ENCODE measurements at regions not wholly inside any gene's neighbourhood (a gene's known extent, or its start where the extent isn't known, plus 50 kb on each side); places are given as distances from the start of the nearest gene placed in this dataset.

- Histone ChIP-seq H3K79me2 (ENCODE audit: low read length) (no peaks in the 10 kb centered on the region), H3K27ac (ENCODE audit: low read length) (no peak overlapping the region), H3K36me3 (ENCODE audit: insufficient read depth, low read length) (no peaks in the 10 kb centered on the region), H3K9me3 (ENCODE audit: low read length) (no peaks in the 10 kb centered on the region), H3K27me3 (ENCODE audit: low read length) (no peaks in the 10 kb centered on the region), H3K9me2 (replicated peaks; ENCODE audit: insufficient read depth, low read length) (no peaks in the 10 kb centered on the region), H3K4me2 (ENCODE audit: low read depth, low read length, poor library complexity, severe bottlenecking) (no peak overlapping the region), H4K20me1 (ENCODE audit: insufficient read depth, low read depth, low read length) (no peaks in the 10 kb centered on the region), H2AFZ (ENCODE audit: low read length) (no peak overlapping the region), H3K4me3 (ENCODE audit: low read length) (no peak overlapping the region), H3K9ac (ENCODE audit: low read length) (no peak overlapping the region), H3K4me1 (ENCODE audit: low read length) (no peaks in the 10 kb centered on the region)
- DNase-seq: no peak
These were observed 701.5 kb upstream of the ID4 start for GRCh38 chr6:19135706-19136105.

- DNase-seq: no peak
These were observed 699.7 kb upstream of the ID4 start for GRCh38 chr6:19137505-19137904.

GRCh38 chr6:19142275-19142674 is 694.9 kb upstream of the ID4 start:
- H3K4me3 ChIP-seq (ENCODE audit: low read length): no peak overlapping the region
- no peaks in the 10 kb centered on the region for H4K20me1 ChIP-seq (ENCODE audit: insufficient read depth, low read depth, low read length)
- no peak overlapping the region for H3K9ac ChIP-seq (ENCODE audit: low read length)
- H3K79me2 ChIP-seq (ENCODE audit: low read length): no peaks in the 10 kb centered on the region
- H3K4me1 ChIP-seq (ENCODE audit: low read length): no peaks in the 10 kb centered on the region
- no peaks in the 10 kb centered on the region for H3K36me3 ChIP-seq (ENCODE audit: insufficient read depth, low read length)
- no peaks in the 10 kb centered on the region for H3K9me2 ChIP-seq (replicated peaks; ENCODE audit: insufficient read depth, low read length)
- H3K27me3 ChIP-seq (ENCODE audit: low read length): no peaks in the 10 kb centered on the region
- H2AFZ ChIP-seq (ENCODE audit: low read length): no peak overlapping the region
- no peak overlapping the region for H3K27ac ChIP-seq (ENCODE audit: low read length)
- H3K9me3 ChIP-seq (ENCODE audit: low read length): no peaks in the 10 kb centered on the region
- no peak for DNase-seq
- no peak overlapping the region for H3K4me2 ChIP-seq (ENCODE audit: low read depth, low read length, poor library complexity, severe bottlenecking)

More at GRCh38 chr6:19137505-19137904, 699.7 kb upstream of the ID4 start:
- Histone ChIP-seq H4K20me1 (ENCODE audit: insufficient read depth, low read depth, low read length) (no peaks in the 10 kb centered on the region), H3K27ac (ENCODE audit: low read length) (no peak overlapping the region), H3K27me3 (ENCODE audit: low read length) (no peaks in the 10 kb centered on the region), H3K9me2 (replicated peaks; ENCODE audit: insufficient read depth, low read length) (no peaks in the 10 kb centered on the region), H3K4me3 (ENCODE audit: low read length) (no peak overlapping the region), H3K79me2 (ENCODE audit: low read length) (no peaks in the 10 kb centered on the region), H3K36me3 (ENCODE audit: insufficient read depth, low read length) (no peaks in the 10 kb centered on the region), H3K4me1 (ENCODE audit: low read length) (no peaks in the 10 kb centered on the region), H3K9ac (ENCODE audit: low read length) (no peak overlapping the region), H3K9me3 (ENCODE audit: low read length) (no peaks in the 10 kb centered on the region), H3K4me2 (ENCODE audit: low read depth, low read length, poor library complexity, severe bottlenecking) (no peak overlapping the region), H2AFZ (ENCODE audit: low read length) (no peak overlapping the region)

- Histone ChIP-seq H3K79me2 (ENCODE audit: low read length) (no peaks in the 10 kb centered on the region), H3K9me2 (replicated peaks; ENCODE audit: insufficient read depth, low read length) (no peaks in the 10 kb centered on the region), H3K4me2 (ENCODE audit: low read depth, low read length, poor library complexity, severe bottlenecking) (no peak overlapping the region), H3K36me3 (ENCODE audit: insufficient read depth, low read length) (no peaks in the 10 kb centered on the region), H3K4me3 (ENCODE audit: low read length) (no peak overlapping the region), H3K27me3 (ENCODE audit: low read length) (no peaks in the 10 kb centered on the region), H3K9me3 (ENCODE audit: low read length) (no peaks in the 10 kb centered on the region), H3K4me1 (ENCODE audit: low read length) (no peaks in the 10 kb centered on the region), H4K20me1 (ENCODE audit: insufficient read depth, low read depth, low read length) (no peaks in the 10 kb centered on the region), H3K27ac (ENCODE audit: low read length) (no peak overlapping the region), H2AFZ (ENCODE audit: low read length) (no peak overlapping the region), H3K9ac (ENCODE audit: low read length) (no peak overlapping the region)
- no peak for DNase-seq
These were observed 686.9 kb upstream of the ID4 start for GRCh38 chr6:19150307-19150706.

GRCh38 chr6:19153270-19153980 is 683.7 kb upstream of the ID4 start:
- no peaks in the 10 kb centered on the region for H4K20me1 ChIP-seq (ENCODE audit: insufficient read depth, low read depth, low read length)
- H3K36me3 ChIP-seq (ENCODE audit: insufficient read depth, low read length): no peaks in the 10 kb centered on the region
- no peak for DNase-seq
- H3K9ac ChIP-seq (ENCODE audit: low read length): no peak overlapping the region
- H3K4me1 ChIP-seq (ENCODE audit: low read length): no peaks in the 10 kb centered on the region
- no peak overlapping the region for H3K4me3 ChIP-seq (ENCODE audit: low read length)
- H3K27ac ChIP-seq (ENCODE audit: low read length): no peak overlapping the region
- H3K79me2 ChIP-seq (ENCODE audit: low read length): no peaks in the 10 kb centered on the region
- no peaks in the 10 kb centered on the region for H3K9me2 ChIP-seq (replicated peaks; ENCODE audit: insufficient read depth, low read length)
- no peak overlapping the region for H3K4me2 ChIP-seq (ENCODE audit: low read depth, low read length, poor library complexity, severe bottlenecking)
- H3K9me3 ChIP-seq (ENCODE audit: low read length): no peaks in the 10 kb centered on the region
- no peaks in the 10 kb centered on the region for H3K27me3 ChIP-seq (ENCODE audit: low read length)
- H2AFZ ChIP-seq (ENCODE audit: low read length): no peak overlapping the region

- no peaks in the 10 kb centered on the region for H3K9me2 ChIP-seq (replicated peaks; ENCODE audit: insufficient read depth, low read length)
- no peak overlapping the region for H3K4me2 ChIP-seq (ENCODE audit: low read depth, low read length, poor library complexity, severe bottlenecking)
- H3K4me1 ChIP-seq (ENCODE audit: low read length): no peaks in the 10 kb centered on the region
- H2AFZ ChIP-seq (ENCODE audit: low read length): no peak overlapping the region
- no peaks in the 10 kb centered on the region for H3K36me3 ChIP-seq (ENCODE audit: insufficient read depth, low read length)
- DNase-seq: no peak
- H3K27me3 ChIP-seq (ENCODE audit: low read length): no peaks in the 10 kb centered on the region
- no peak overlapping the region for H3K27ac ChIP-seq (ENCODE audit: low read length)
- H3K9me3 ChIP-seq (ENCODE audit: low read length): no peaks in the 10 kb centered on the region
- no peaks in the 10 kb centered on the region for H3K79me2 ChIP-seq (ENCODE audit: low read length)
- H3K9ac ChIP-seq (ENCODE audit: low read length): no peak overlapping the region
- no peaks in the 10 kb centered on the region for H4K20me1 ChIP-seq (ENCODE audit: insufficient read depth, low read depth, low read length)
- H3K4me3 ChIP-seq (ENCODE audit: low read length): no peak overlapping the region
These were observed 683.2 kb upstream of the ID4 start for GRCh38 chr6:19153981-19154295.

GRCh38 chr6:19156443-19156842 is 680.7 kb upstream of the ID4 start:
- DNase-seq: no peak
- no peaks in the 10 kb centered on the region for H3K9me3 ChIP-seq (ENCODE audit: low read length)
- H3K79me2 ChIP-seq (ENCODE audit: low read length): no peaks in the 10 kb centered on the region
- H3K36me3 ChIP-seq (ENCODE audit: insufficient read depth, low read length): no peaks in the 10 kb centered on the region
- H3K27me3 ChIP-seq (ENCODE audit: low read length): no peaks in the 10 kb centered on the region
- no peaks in the 10 kb centered on the region for H3K9me2 ChIP-seq (replicated peaks; ENCODE audit: insufficient read depth, low read length)
- H3K9ac ChIP-seq (ENCODE audit: low read length): no peak overlapping the region
- H3K4me3 ChIP-seq (ENCODE audit: low read length): no peak overlapping the region
- H4K20me1 ChIP-seq (ENCODE audit: insufficient read depth, low read depth, low read length): no peaks in the 10 kb centered on the region
- no peak overlapping the region for H3K4me2 ChIP-seq (ENCODE audit: low read depth, low read length, poor library complexity, severe bottlenecking)
- no peak overlapping the region for H2AFZ ChIP-seq (ENCODE audit: low read length)
- H3K27ac ChIP-seq (ENCODE audit: low read length): no peak overlapping the region
- H3K4me1 ChIP-seq (ENCODE audit: low read length): no peaks in the 10 kb centered on the region

- Histone ChIP-seq H2AFZ (ENCODE audit: low read length) (no peak overlapping the region), H3K4me2 (ENCODE audit: low read depth, low read length, poor library complexity, severe bottlenecking) (no peak overlapping the region), H3K27ac (ENCODE audit: low read length) (no peak overlapping the region), H3K36me3 (ENCODE audit: insufficient read depth, low read length) (no peaks in the 10 kb centered on the region), H3K4me3 (ENCODE audit: low read length) (no peak overlapping the region), H4K20me1 (ENCODE audit: insufficient read depth, low read depth, low read length) (no peaks in the 10 kb centered on the region), H3K4me1 (ENCODE audit: low read length) (no peaks in the 10 kb centered on the region), H3K9ac (ENCODE audit: low read length) (no peak overlapping the region), H3K9me3 (ENCODE audit: low read length) (no peaks in the 10 kb centered on the region), H3K9me2 (replicated peaks; ENCODE audit: insufficient read depth, low read length) (no peaks in the 10 kb centered on the region), H3K27me3 (ENCODE audit: low read length) (no peaks in the 10 kb centered on the region), H3K79me2 (ENCODE audit: low read length) (no peaks in the 10 kb centered on the region)
- DNase-seq: no peak
These were observed 679.7 kb upstream of the ID4 start for GRCh38 chr6:19157486-19157885.

- no peaks in the 10 kb centered on the region for H4K20me1 ChIP-seq (ENCODE audit: insufficient read depth, low read depth, low read length)
- no peak overlapping the region for H2AFZ ChIP-seq (ENCODE audit: low read length)
- no peaks in the 10 kb centered on the region for H3K9me2 ChIP-seq (replicated peaks; ENCODE audit: insufficient read depth, low read length)
- no peak overlapping the region for H3K4me3 ChIP-seq (ENCODE audit: low read length)
- H3K79me2 ChIP-seq (ENCODE audit: low read length): no peaks in the 10 kb centered on the region
- no peaks in the 10 kb centered on the region for H3K36me3 ChIP-seq (ENCODE audit: insufficient read depth, low read length)
- no peak overlapping the region for H3K27ac ChIP-seq (ENCODE audit: low read length)
- no peaks in the 10 kb centered on the region for H3K4me1 ChIP-seq (ENCODE audit: low read length)
- DNase-seq: no peak
- H3K27me3 ChIP-seq (ENCODE audit: low read length): no peaks in the 10 kb centered on the region
- no peaks in the 10 kb centered on the region for H3K9me3 ChIP-seq (ENCODE audit: low read length)
- no peak overlapping the region for H3K4me2 ChIP-seq (ENCODE audit: low read depth, low read length, poor library complexity, severe bottlenecking)
- no peak overlapping the region for H3K9ac ChIP-seq (ENCODE audit: low read length)
These were observed 678.6 kb upstream of the ID4 start for GRCh38 chr6:19158586-19158985.
